ENCODE measurements at regions not wholly inside any gene's neighbourhood (a gene's known extent, or its start where the extent isn't known, plus 50 kb on each side); places are given as distances from the start of the nearest gene placed in this dataset.

DNA sequence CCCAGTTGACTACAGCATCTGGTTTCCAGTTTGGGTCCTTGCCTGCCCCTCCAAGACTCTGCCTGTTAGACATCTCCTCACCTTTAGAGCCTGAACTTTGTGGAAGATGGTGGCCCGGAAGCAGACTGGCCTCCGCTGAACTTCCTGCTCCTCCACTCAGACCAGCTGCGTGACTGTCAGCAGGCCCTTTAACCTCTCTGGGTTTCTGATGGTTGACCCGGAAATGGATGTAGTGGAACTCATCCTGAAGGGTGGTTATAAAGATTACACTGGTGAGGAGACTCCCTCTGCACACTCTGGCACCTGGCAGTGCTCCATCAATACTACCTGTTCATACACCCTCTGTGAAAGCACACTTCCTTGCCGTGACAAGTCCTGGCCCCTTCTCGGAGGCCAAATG is 151.9 kb upstream of the TLE3 start:
- no peaks in the 10 kb centered on the region for H3K36me3 ChIP-seq (ENCODE audit: control insufficient read depth, low read length)
- no peaks in the 10 kb centered on the region for H3K27me3 ChIP-seq (ENCODE audit: control insufficient read depth, low read length)
- H4K20me1 ChIP-seq (ENCODE audit: control insufficient read depth, insufficient read depth, low read depth, low read length), result no peaks in the 10 kb centered on the region
- H3K27ac ChIP-seq (ENCODE audit: low read depth, low read length), result no peak overlapping the region
- H3K4me2 ChIP-seq (ENCODE audit: low read length), result no peak overlapping the region
- H3K4me1 ChIP-seq (ENCODE audit: control insufficient read depth, low read length), result peaks cover 19% of the 10 kb centered on the region
- TF ChIP-seq EZH2phosphoT487 (IDR thresholded peaks at IDR 0.05; ENCODE audit: borderline replicate concordance, low read length) (no peak), CTCF (IDR thresholded peaks at IDR 0.05; ENCODE audit: low read depth, low read length, poor library complexity, severe bottlenecking) (no peak)
- H3K9me3 ChIP-seq (ENCODE audit: control insufficient read depth, insufficient read depth, low read length), result no peaks in the 10 kb centered on the region
- H3K79me2 ChIP-seq (ENCODE audit: control insufficient read depth, low read length), result no peaks in the 10 kb centered on the region
- no peaks in the 10 kb centered on the region for H3K9me2 ChIP-seq (replicated peaks; ENCODE audit: control insufficient read depth, low read length)
- no peaks in the 10 kb centered on the region for H3F3A ChIP-seq (ENCODE audit: control insufficient read depth, insufficient read depth)
- no peak overlapping the region for H3K4me3 ChIP-seq (ENCODE audit: low read length)

DNA sequence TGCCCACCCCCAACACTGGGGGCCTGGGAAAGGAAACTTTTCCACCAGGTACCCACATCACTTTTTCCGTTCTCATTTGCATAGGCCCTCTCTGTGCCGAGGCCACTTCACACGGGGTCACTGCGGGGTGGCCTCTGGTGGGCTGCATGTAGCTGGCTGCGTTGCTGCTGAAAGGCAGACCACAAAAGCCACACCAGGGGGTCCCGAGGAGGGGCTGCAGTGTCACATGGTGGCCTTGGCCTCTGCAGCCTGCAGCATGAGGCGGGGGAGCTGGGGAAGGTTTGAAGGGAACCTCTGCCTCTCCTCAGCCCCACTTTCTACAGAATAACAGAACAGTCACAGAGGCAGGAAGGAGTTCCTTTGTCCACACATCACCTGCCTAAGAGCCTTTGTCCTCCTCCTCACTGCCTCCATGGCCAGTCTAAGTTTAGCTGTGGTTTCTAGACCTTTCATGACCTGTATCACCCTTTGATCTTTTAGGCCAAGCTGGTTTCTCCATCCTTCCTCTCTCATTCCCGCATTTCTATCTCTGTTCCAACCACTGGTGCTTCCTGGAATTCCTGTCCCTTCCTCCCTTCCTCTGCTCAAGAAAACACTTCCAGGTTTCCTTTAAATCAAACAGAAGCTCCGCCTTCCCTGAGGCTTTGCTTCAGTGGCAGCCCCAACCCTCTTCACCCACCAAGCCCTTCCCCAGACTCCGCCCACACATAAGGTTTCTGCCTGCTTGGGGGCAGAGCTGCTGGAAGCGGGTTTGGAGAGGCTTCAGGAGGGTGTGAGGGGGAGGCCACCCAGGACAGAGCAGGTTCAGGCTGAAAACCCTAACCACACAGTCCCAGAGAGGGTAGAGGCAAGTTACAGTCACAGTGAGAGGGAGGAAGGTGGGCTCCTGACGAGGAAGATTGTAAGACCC is 150.7 kb upstream of the TLE3 start:
- H3K4me1 ChIP-seq (ENCODE audit: control insufficient read depth, low read length), result peaks cover 19% of the 10 kb centered on the region
- H3K36me3 ChIP-seq (ENCODE audit: control insufficient read depth, low read length), result no peaks in the 10 kb centered on the region
- no peak for TF ChIP-seq EZH2phosphoT487 (IDR thresholded peaks at IDR 0.05; ENCODE audit: borderline replicate concordance, low read length)
- no peak for TF ChIP-seq CTCF (IDR thresholded peaks at IDR 0.05; ENCODE audit: low read depth, low read length, poor library complexity, severe bottlenecking)
- H3K9me2 ChIP-seq (replicated peaks; ENCODE audit: control insufficient read depth, low read length), result no peaks in the 10 kb centered on the region
- H3K4me3 ChIP-seq (ENCODE audit: low read length), result no peak overlapping the region
- H3K27ac ChIP-seq (ENCODE audit: low read depth, low read length), result no peak overlapping the region
- no peaks in the 10 kb centered on the region for H3K9me3 ChIP-seq (ENCODE audit: control insufficient read depth, insufficient read depth, low read length)
- no peaks in the 10 kb centered on the region for H3F3A ChIP-seq (ENCODE audit: control insufficient read depth, insufficient read depth)
- no peaks in the 10 kb centered on the region for H4K20me1 ChIP-seq (ENCODE audit: control insufficient read depth, insufficient read depth, low read depth, low read length)
- H3K79me2 ChIP-seq (ENCODE audit: control insufficient read depth, low read length), result no peaks in the 10 kb centered on the region
- peak overlapping the region; percentile 10; the same call in 1 of the 2 replicates for H3K4me2 ChIP-seq (ENCODE audit: low read length)
- no peaks in the 10 kb centered on the region for H3K27me3 ChIP-seq (ENCODE audit: control insufficient read depth, low read length)

DNA sequence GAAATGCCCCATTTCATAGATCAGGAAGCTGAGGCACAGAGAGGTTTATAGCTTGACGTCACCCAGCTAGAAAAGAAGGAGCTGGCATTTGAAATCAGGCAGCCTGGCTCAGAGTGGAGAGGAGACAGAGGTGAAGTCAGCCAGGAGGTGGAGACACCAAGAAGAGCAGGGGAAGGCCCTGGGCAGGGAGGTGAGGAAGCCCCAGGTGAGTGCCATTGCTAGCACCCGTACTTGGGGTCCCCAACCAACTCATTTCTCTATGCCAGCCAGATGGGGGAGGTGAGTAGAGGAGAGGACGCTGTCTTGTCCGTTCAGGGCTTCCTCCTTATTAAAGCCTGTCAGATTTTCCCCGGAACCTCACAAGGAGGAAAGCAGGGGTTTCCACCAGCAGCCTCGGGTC is 149.6 kb upstream of the TLE3 start:
- no peak overlapping the region for H3K27ac ChIP-seq (ENCODE audit: low read depth, low read length)
- H3K79me2 ChIP-seq (ENCODE audit: control insufficient read depth, low read length), result no peaks in the 10 kb centered on the region
- H3K36me3 ChIP-seq (ENCODE audit: control insufficient read depth, low read length), result no peaks in the 10 kb centered on the region
- H3K27me3 ChIP-seq (ENCODE audit: control insufficient read depth, low read length), result no peaks in the 10 kb centered on the region
- H3K9me3 ChIP-seq (ENCODE audit: control insufficient read depth, insufficient read depth, low read length), result no peaks in the 10 kb centered on the region
- peaks cover 19% of the 10 kb centered on the region for H3K4me1 ChIP-seq (ENCODE audit: control insufficient read depth, low read length)
- H4K20me1 ChIP-seq (ENCODE audit: control insufficient read depth, insufficient read depth, low read depth, low read length), result no peaks in the 10 kb centered on the region
- no peak overlapping the region for H3K4me2 ChIP-seq (ENCODE audit: low read length)
- H3F3A ChIP-seq (ENCODE audit: control insufficient read depth, insufficient read depth), result no peaks in the 10 kb centered on the region
- H3K4me3 ChIP-seq (ENCODE audit: low read length), result no peak overlapping the region
- TF ChIP-seq EZH2phosphoT487 (IDR thresholded peaks at IDR 0.05; ENCODE audit: borderline replicate concordance, low read length) (no peak), CTCF (IDR thresholded peaks at IDR 0.05; ENCODE audit: low read depth, low read length, poor library complexity, severe bottlenecking) (no peak)
- H3K9me2 ChIP-seq (replicated peaks; ENCODE audit: control insufficient read depth, low read length), result no peaks in the 10 kb centered on the region
